ENCODE measurements at regions not wholly inside any gene's neighbourhood (a gene's known extent, or its start where the extent isn't known, plus 50 kb on each side); places are given as distances from the start of the nearest gene placed in this dataset.

- TF ChIP-seq REST (IDR thresholded peaks at IDR 0.05; ENCODE audit: low read depth, low read length), result no peak
- no peak for TF ChIP-seq DPF2 (IDR thresholded peaks at IDR 0.05)
- TF ChIP-seq HCFC1 (IDR thresholded peaks at IDR 0.05; ENCODE audit: low read length), result no peak
- no peak for TF ChIP-seq SKIL (IDR thresholded peaks at IDR 0.05; ENCODE audit: low read depth, poor library complexity, severe bottlenecking)
- no peak for TF ChIP-seq IRF4 (IDR thresholded peaks at IDR 0.05; ENCODE audit: low read depth, low read length)
- TF ChIP-seq MEF2A (IDR thresholded peaks at IDR 0.05; ENCODE audit: insufficient read depth, low read depth, low read length), result no peak
- TF ChIP-seq CTCF (IDR thresholded peaks at IDR 0.05 in 2 of 3, conservative IDR thresholded peaks at IDR 0.05 in 1 of 3; ENCODE audit: control insufficient read depth in 2 of 3, extremely low read depth in 1 of 3, insufficient read depth in 1 of 3, low read depth in 3 of 3, low read length in 3 of 3), result no peak
- no peak for TF ChIP-seq BACH1 (IDR thresholded peaks at IDR 0.05; ENCODE audit: borderline replicate concordance)
- TF ChIP-seq, protein P1, sequence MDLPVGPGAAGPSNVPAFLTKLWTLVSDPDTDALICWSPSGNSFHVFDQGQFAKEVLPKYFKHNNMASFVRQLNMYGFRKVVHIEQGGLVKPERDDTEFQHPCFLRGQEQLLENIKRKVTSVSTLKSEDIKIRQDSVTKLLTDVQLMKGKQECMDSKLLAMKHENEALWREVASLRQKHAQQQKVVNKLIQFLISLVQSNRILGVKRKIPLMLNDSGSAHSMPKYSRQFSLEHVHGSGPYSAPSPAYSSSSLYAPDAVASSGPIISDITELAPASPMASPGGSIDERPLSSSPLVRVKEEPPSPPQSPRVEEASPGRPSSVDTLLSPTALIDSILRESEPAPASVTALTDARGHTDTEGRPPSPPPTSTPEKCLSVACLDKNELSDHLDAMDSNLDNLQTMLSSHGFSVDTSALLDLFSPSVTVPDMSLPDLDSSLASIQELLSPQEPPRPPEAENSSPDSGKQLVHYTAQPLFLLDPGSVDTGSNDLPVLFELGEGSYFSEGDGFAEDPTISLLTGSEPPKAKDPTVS (IDR thresholded peaks at IDR 0.05; ENCODE audit: low read depth, low read length), result no peak
- TF ChIP-seq SP1 (IDR thresholded peaks at IDR 0.05; ENCODE audit: low read depth, low read length), result no peak
- TF ChIP-seq MTA3 (IDR thresholded peaks at IDR 0.05; ENCODE audit: borderline replicate concordance, low read length), result no peak
Measured at GRCh38 chr6:126439040-126439439, 99.1 kb downstream of the CENPW start (continued).

Measured in GM12878 (cell line).